PFSK-1 (cell line): ENCODE measurements at regions not wholly inside any gene's neighbourhood (a gene's known extent, or its start where the extent isn't known, plus 50 kb on each side); places are given as distances from the start of the nearest gene placed in this dataset.

ENCODE experiments used
- FOXP2 ChIP-seq: optimal IDR thresholded peaks from 2 replicates; pipeline ENCODE3; 2011; ENCODE audit warnings: borderline replicate concordance, control low read depth, inconsistent platforms; ENCODE audit not compliant: insufficient read depth; ENCODE audit errors: extremely low read length, extremely low read depth
- POLR2AphosphoS5 ChIP-seq: IDR thresholded peaks from 2 replicates; pipeline ENCODE4 v1.6.1; 2012; ENCODE audit warnings: low read depth, mild to moderate bottlenecking, control low read depth, low read length, moderate library complexity
- REST ChIP-seq, 2 experiments: IDR thresholded peaks; 2 replicates each; pipeline versions ENCODE4 v1.6.1 to v1.8.0; 2011 to 2012; ENCODE audit warnings: low read depth in 2 of 2, low read length in 2 of 2, control low read depth in 1 of 2, inconsistent platforms in 1 of 2, mild to moderate bottlenecking in 1 of 2, moderate library complexity in 1 of 2; ENCODE audit not compliant: insufficient read depth in 1 of 2
- SIN3A ChIP-seq: IDR thresholded peaks from 2 replicates; pipeline ENCODE4 v1.6.1; 2012; ENCODE audit warnings: mild to moderate bottlenecking, low read length, moderate library complexity, borderline replicate concordance; ENCODE audit not compliant: insufficient read depth
- TAF1 ChIP-seq: IDR thresholded peaks from 2 replicates; pipeline ENCODE4 v1.6.1; 2012; ENCODE audit warnings: low read length, control low read depth, borderline replicate concordance; ENCODE audit not compliant: insufficient read depth

- TF ChIP-seq TAF1, result no peak
- no peak for TF ChIP-seq POLR2AphosphoS5
- no peak for TF ChIP-seq REST (IDR thresholded peaks at IDR 0.05; ENCODE audit: insufficient read depth in 1 of 2, low read depth in 2 of 2, low read length in 2 of 2)
- TF ChIP-seq FOXP2, result no peak
- no peak for TF ChIP-seq SIN3A
These were observed 1078.1 kb upstream of the ADGRL2 start for GRCh38 chr1:80722611-80723010.

GRCh38 chr1:80706526-80706925 is 1094.2 kb upstream of the ADGRL2 start:
- TF ChIP-seq REST (IDR thresholded peaks at IDR 0.05; ENCODE audit: insufficient read depth in 1 of 2, low read depth in 2 of 2, low read length in 2 of 2) (no peak), SIN3A (no peak), TAF1 (no peak), POLR2AphosphoS5 (no peak), FOXP2 (no peak)

- TF ChIP-seq TAF1 (no peak), FOXP2 (no peak), REST (IDR thresholded peaks at IDR 0.05; ENCODE audit: insufficient read depth in 1 of 2, low read depth in 2 of 2, low read length in 2 of 2) (no peak), POLR2AphosphoS5 (no peak), SIN3A (no peak)
These were observed 1122.3 kb upstream of the ADGRL2 start for GRCh38 chr1:80678438-80678837.

GRCh38 chr1:80675454-80675853 is 1125.3 kb upstream of the ADGRL2 start:
- no peak for TF ChIP-seq SIN3A
- no peak for TF ChIP-seq FOXP2
- TF ChIP-seq TAF1, result no peak
- TF ChIP-seq POLR2AphosphoS5, result no peak
- TF ChIP-seq REST (IDR thresholded peaks at IDR 0.05; ENCODE audit: insufficient read depth in 1 of 2, low read depth in 2 of 2, low read length in 2 of 2), result no peak

GRCh38 chr1:80673935-80674597 is 1126.7 kb upstream of the ADGRL2 start:
- TF ChIP-seq SIN3A (no peak), REST (IDR thresholded peaks at IDR 0.05; ENCODE audit: insufficient read depth in 1 of 2, low read depth in 2 of 2, low read length in 2 of 2) (no peak), POLR2AphosphoS5 (no peak), FOXP2 (no peak), TAF1 (no peak)
